Liver (tissue), 8 donors: ENCODE measurements at regions not wholly inside any gene's neighbourhood (a gene's known extent, or its start where the extent isn't known, plus 50 kb on each side); places are given as distances from the start of the nearest gene placed in this dataset.

Source experiments
- DNase-seq: peaks from one replicate; pipeline ENCODE4 v3.0.0-alpha.2; 2017; ENCODE audit warnings: low spot score
- H3K27ac ChIP-seq, 2 donors: one replicate each; pipeline ENCODE4 v1.7.0; 2013; ENCODE audit warnings: inconsistent platforms in 2 of 2, low read length in 2 of 2, control low read depth in 1 of 2, low read depth in 1 of 2, mild to moderate bottlenecking in 1 of 2
- H3K27me3 ChIP-seq, 4 donors: one replicate each; pipeline versions ENCODE4 v1.6.1 to v1.7.0; 2013; ENCODE audit warnings: low read length in 3 of 4, inconsistent platforms in 1 of 4, mild to moderate bottlenecking in 1 of 4, moderate library complexity in 1 of 4; ENCODE audit not compliant: control insufficient read depth in 4 of 4, insufficient read depth in 4 of 4
- H3K36me3 ChIP-seq, 4 donors: one replicate each; pipeline versions ENCODE4 v1.6.1 to v1.7.0; 2013; ENCODE audit warnings: low read length in 3 of 4, mild to moderate bottlenecking in 3 of 4, low read depth in 1 of 4, moderate library complexity in 1 of 4; ENCODE audit not compliant: control insufficient read depth in 4 of 4, insufficient read depth in 3 of 4
- H3K4me1 ChIP-seq, 4 donors: one replicate each; pipeline versions ENCODE4 v1.6.1 to v1.7.0; 2013; ENCODE audit warnings: low read length in 3 of 4, mild to moderate bottlenecking in 3 of 4, moderate library complexity in 1 of 4; ENCODE audit not compliant: control insufficient read depth in 4 of 4, insufficient read depth in 4 of 4
- H3K4me3 ChIP-seq, 3 donors: one replicate each; pipeline versions ENCODE4 v1.6.1 to v1.7.0; 2013; ENCODE audit warnings: low read length in 3 of 3, control low read depth in 1 of 3, low read depth in 1 of 3, mild to moderate bottlenecking in 1 of 3
- H3K9ac ChIP-seq, 2 donors: one replicate each; pipeline ENCODE4 v1.7.0; 2013; ENCODE audit warnings: low read length in 2 of 2, mild to moderate bottlenecking in 2 of 2, moderate library complexity in 2 of 2, control low read depth in 1 of 2, low read depth in 1 of 2
- H3K9me3 ChIP-seq, 4 donors: one replicate each; pipeline versions ENCODE4 v1.6.1 to v1.7.0; 2013; ENCODE audit warnings: low read length in 3 of 4; ENCODE audit not compliant: control insufficient read depth in 4 of 4
- ATF3 ChIP-seq: IDR thresholded peaks from 2 replicates; pipeline ENCODE4 v1.6.1; 2016; ENCODE audit warnings: antibody characterized with exemption
- CTCF ChIP-seq: fragments of 150-350 bp; IDR thresholded peaks from 2 replicates; pipeline ENCODE4 v1.5.1; 2017; ENCODE audit warnings: improper control_type of control experiment, low read depth, low read length; ENCODE audit not compliant: missing input control
- EGR1 ChIP-seq, 2 donors: IDR thresholded peaks; 2 replicates each; pipeline ENCODE4 v1.6.1; 2016 to 2018; ENCODE audit warnings: antibody characterized with exemption in 2 of 2, low read depth in 2 of 2
- FOXA1 ChIP-seq: IDR thresholded peaks from 2 replicates; pipeline ENCODE4 v1.6.1; 2016; ENCODE audit warnings: antibody characterized with exemption
- FOXA2 ChIP-seq: IDR thresholded peaks from 2 replicates; pipeline ENCODE4 v1.6.1; 2016; ENCODE audit warnings: antibody characterized with exemption
- GABPA ChIP-seq, 2 donors: IDR thresholded peaks in 1 of 2; conservative IDR thresholded peaks in 1 of 2; 2 replicates each; pipeline ENCODE4 v1.6.1; 2016; ENCODE audit warnings: antibody characterized with exemption in 2 of 2, mild to moderate bottlenecking in 1 of 2, moderate library complexity in 1 of 2
- HNF4A ChIP-seq, 2 donors: conservative IDR thresholded peaks; 2 replicates each; pipeline ENCODE4 v1.6.1; 2016; ENCODE audit warnings: antibody characterized with exemption in 2 of 2, mild to moderate bottlenecking in 2 of 2
- HNF4G ChIP-seq: IDR thresholded peaks from 2 replicates; pipeline ENCODE4 v1.6.1; 2016; ENCODE audit warnings: antibody characterized with exemption
- JUND ChIP-seq, 2 donors: IDR thresholded peaks; 2 replicates each; pipeline ENCODE4 v1.6.1; 2016; ENCODE audit warnings: antibody characterized with exemption in 2 of 2
- MAX ChIP-seq: IDR thresholded peaks from 2 replicates; pipeline ENCODE4 v1.6.1; 2016; ENCODE audit warnings: antibody characterized with exemption
- NR2F2 ChIP-seq: IDR thresholded peaks from 2 replicates; pipeline ENCODE4 v1.6.1; 2016; ENCODE audit warnings: antibody characterized with exemption
- RAD21 ChIP-seq, 2 donors: IDR thresholded peaks; 2 replicates each; pipeline ENCODE4 v1.6.1; 2016; ENCODE audit warnings: antibody characterized with exemption in 2 of 2, mild to moderate bottlenecking in 2 of 2
- REST ChIP-seq: IDR thresholded peaks from 2 replicates; pipeline ENCODE4 v1.6.1; 2016; ENCODE audit warnings: antibody characterized with exemption, mild to moderate bottlenecking
- RXRA ChIP-seq, 2 donors: IDR thresholded peaks; 2 replicates each; pipeline ENCODE4 v1.6.1; 2017 to 2018; ENCODE audit warnings: antibody characterized with exemption in 2 of 2, mild to moderate bottlenecking in 1 of 2
- SP1 ChIP-seq: IDR thresholded peaks from 2 replicates; pipeline ENCODE4 v1.6.1; 2018; ENCODE audit warnings: antibody characterized with exemption, mild to moderate bottlenecking
- TAF1 ChIP-seq: conservative IDR thresholded peaks from 2 replicates; pipeline ENCODE4 v1.6.1; 2016; ENCODE audit warnings: antibody characterized with exemption, mild to moderate bottlenecking
- YY1 ChIP-seq: IDR thresholded peaks from 2 replicates; pipeline ENCODE4 v1.6.1; 2016; ENCODE audit warnings: antibody characterized with exemption, mild to moderate bottlenecking
- ZBTB33 ChIP-seq: IDR thresholded peaks from 2 replicates; pipeline ENCODE4 v1.6.1; 2016; ENCODE audit warnings: antibody characterized with exemption
- WGBS: extraction: QIAGEN DNeasy Blood & Tissue Kit; methylation state at CpG from one replicate; pipeline ENCODE4 v1.1.7; 2013; 5-methylcytosine and 5-hydroxymethylcytosine counted together
- donor health status: healthy.
- donor health status: healthy.
- donor health status: healthy.
- donor health status: healthy.
- donor health status: healthy.

- no peaks in the 10 kb centered on the region for H3K36me3 ChIP-seq
- 90% methylated on average over 8 of the region's 8 CpGs for WGBS
- no peaks in the 10 kb centered on the region for H3K27me3 ChIP-seq
Measured at GRCh38 chr2:21658907-21659477, 535.2 kb downstream of the TDRD15 start.

More at GRCh38 chr2:21658907-21659477, 535.2 kb downstream of the TDRD15 start:
- Histone ChIP-seq H3K9me3 (no peaks in the 10 kb centered on the region), H3K27ac (no peak overlapping the region), H3K4me1 (no peaks in the 10 kb centered on the region), H3K9ac (no peak overlapping the region), H3K4me3 (no peak overlapping the region)
- no peak for DNase-seq
- TF ChIP-seq TAF1 (no peak), REST (no peak), HNF4A (conservative IDR thresholded peaks at IDR 0.05) (no peak), RAD21 (IDR thresholded peaks at IDR 0.05) (no peak), JUND (IDR thresholded peaks at IDR 0.05) (no peak), ATF3 (no peak), MAX (no peak), FOXA1 (no peak), NR2F2 (no peak), GABPA (IDR thresholded peaks at IDR 0.05 in 1 of 2, conservative IDR thresholded peaks at IDR 0.05 in 1 of 2) (no peak), EGR1 (IDR thresholded peaks at IDR 0.05; ENCODE audit: low read depth in 2 of 2) (no peak), HNF4G (no peak), CTCF (no peak), YY1 (no peak), SP1 (no peak), FOXA2 (no peak), RXRA (IDR thresholded peaks at IDR 0.05) (no peak), ZBTB33 (no peak)
